Panc1 (cell line): ENCODE measurements at regions not wholly inside any gene's neighbourhood (a gene's known extent, or its start where the extent isn't known, plus 50 kb on each side); places are given as distances from the start of the nearest gene placed in this dataset.

Source experiments
- ATAC-seq: fragments of 200-7000 bp; cut with Tn5 transposase; 2 replicates; pipeline ENCODE4 v1.9.1; 2020; ENCODE audit warnings: mild to moderate bottlenecking, moderate library complexity
- BruUV-seq: library from RNA; stranded (reverse); fragments of 400-500 nt; replicated peaks from 2 replicates; lab custom pipeline; 2021; lab: Mats Ljungman, UMichigan
- CTCF ChIA-PET: fragments of 300-600 bp; sonication (Branson Sonifier 250); formaldehyde crosslinking; loops from one replicate; lab custom pipeline; 2022; ENCODE audit warnings: antibody characterized with exemption; lab: Charles Lee
- POLR2A ChIA-PET: fragments of 300-600 bp; sonication (Branson Sonifier 250); formaldehyde crosslinking; loops from one replicate; lab custom pipeline; 2022; ENCODE audit warnings: antibody characterized with exemption; lab: Charles Lee
- DNase-seq: peaks from one replicate; pipeline ENCODE4 v3.0.0-alpha.2; 2010; ENCODE audit warnings: low read depth, low spot score
- H3K27ac ChIP-seq: 2 replicates; pipeline ENCODE4 v1.5.1; 2011; ENCODE audit warnings: mild to moderate bottlenecking, low read length, inconsistent platforms
- H3K27me3 ChIP-seq: fragments of 200-500 bp; sonication (Bioruptor generic); 2 replicates; pipeline ENCODE4 v1.6.0; 2014; ENCODE audit warnings: low read length, inconsistent platforms; ENCODE audit not compliant: control insufficient read depth, insufficient read depth
- H3K36me3 ChIP-seq: fragments of 200-500 bp; sonication (Bioruptor generic); 2 replicates; pipeline ENCODE4 v1.5.1; 2014; ENCODE audit warnings: inconsistent platforms, mild to moderate bottlenecking, low read length, moderate library complexity; ENCODE audit not compliant: control insufficient read depth, insufficient read depth
- H3K4me1 ChIP-seq: 2 replicates; pipeline ENCODE4 v1.5.1; 2011; ENCODE audit warnings: inconsistent platforms, mild to moderate bottlenecking, low read length, moderate library complexity; ENCODE audit not compliant: control insufficient read depth, insufficient read depth
- H3K4me3 ChIP-seq, 2 experiments: 2 replicates each; pipeline ENCODE4 v1.5.1; 2011 to 2012; ENCODE audit warnings: low read depth in 2 of 2, low read length in 2 of 2, mild to moderate bottlenecking in 2 of 2, inconsistent platforms in 1 of 2, moderate library complexity in 1 of 2
- H3K9me3 ChIP-seq: fragments of 200-500 bp; sonication (Bioruptor generic); 2 replicates; pipeline ENCODE4 v1.5.1; 2014; ENCODE audit warnings: low read depth, mild to moderate bottlenecking, inconsistent platforms, low read length, moderate library complexity; ENCODE audit not compliant: control insufficient read depth, insufficient read depth
- CTCF ChIP-seq: fragments of 450-650 bp; IDR thresholded peaks from 2 replicates; pipeline ENCODE4 v1.5.1; 2017; ENCODE audit warnings: mild to moderate bottlenecking
- POLR2AphosphoS5 ChIP-seq: IDR thresholded peaks from 2 replicates; pipeline ENCODE4 v1.6.1; 2012; ENCODE audit warnings: mild to moderate bottlenecking, low read depth, low read length, moderate library complexity
- SIN3A ChIP-seq: IDR thresholded peaks from 2 replicates; pipeline ENCODE4 v1.6.1; 2012; ENCODE audit warnings: low read depth, mild to moderate bottlenecking, low read length, moderate library complexity, borderline replicate concordance; ENCODE audit not compliant: insufficient read depth
- TCF7L2 ChIP-seq: IDR thresholded peaks from 2 replicates; pipeline ENCODE4 v1.6.1; 2011; ENCODE audit warnings: mild to moderate bottlenecking, low read depth, low read length, inconsistent platforms
- in situ Hi-C: cut with HindIII; loops from 2 replicates; pipeline ENCODE4 v1.10.0; 2016; ENCODE audit warnings: low sequenced_read_pairs, low pct_unique_long_range_greater_than_20kb
- intact Hi-C: fragments of 100-400 bp; cut with micrococcal nuclease; formaldehyde crosslinking; loops from one replicate; pipeline ENCODE4 v1.10.0; 2022; ENCODE audit not compliant: unreplicated experiment
- TF ChIP-seq, protein P1 (sequence below), 2 experiments: IDR thresholded peaks; 2 replicates each; pipeline ENCODE4 v1.6.1; 2011 to 2012; ENCODE audit warnings: low read depth in 2 of 2, control low read depth in 1 of 2, low read length in 1 of 2, mild to moderate bottlenecking in 1 of 2, moderate library complexity in 1 of 2; ENCODE audit not compliant: insufficient read depth in 1 of 2

DNA sequence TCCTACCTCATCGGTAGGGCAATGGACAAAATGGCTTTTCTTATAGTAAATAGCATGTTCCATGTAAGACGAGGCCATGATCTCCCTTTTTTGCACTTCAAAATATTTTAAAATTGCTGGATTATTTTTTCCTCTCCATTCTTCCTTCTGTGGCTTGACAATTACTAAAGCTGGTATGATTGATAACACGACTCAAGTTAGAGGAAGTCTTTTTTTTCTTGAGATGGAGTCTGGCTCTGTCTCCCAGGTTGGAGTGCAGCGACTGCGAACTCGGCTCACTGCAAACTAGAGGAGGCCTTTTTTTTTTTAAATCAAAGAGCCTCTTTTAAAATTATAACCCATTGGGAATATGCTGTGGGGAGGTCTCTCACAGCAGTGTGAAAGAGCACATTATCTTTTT is 124.5 kb upstream of the TBL1XR1 start:
- no peak overlapping the region for H3K4me3 ChIP-seq
- no TSS peak for BruUV-seq
- TF ChIP-seq, protein P1, sequence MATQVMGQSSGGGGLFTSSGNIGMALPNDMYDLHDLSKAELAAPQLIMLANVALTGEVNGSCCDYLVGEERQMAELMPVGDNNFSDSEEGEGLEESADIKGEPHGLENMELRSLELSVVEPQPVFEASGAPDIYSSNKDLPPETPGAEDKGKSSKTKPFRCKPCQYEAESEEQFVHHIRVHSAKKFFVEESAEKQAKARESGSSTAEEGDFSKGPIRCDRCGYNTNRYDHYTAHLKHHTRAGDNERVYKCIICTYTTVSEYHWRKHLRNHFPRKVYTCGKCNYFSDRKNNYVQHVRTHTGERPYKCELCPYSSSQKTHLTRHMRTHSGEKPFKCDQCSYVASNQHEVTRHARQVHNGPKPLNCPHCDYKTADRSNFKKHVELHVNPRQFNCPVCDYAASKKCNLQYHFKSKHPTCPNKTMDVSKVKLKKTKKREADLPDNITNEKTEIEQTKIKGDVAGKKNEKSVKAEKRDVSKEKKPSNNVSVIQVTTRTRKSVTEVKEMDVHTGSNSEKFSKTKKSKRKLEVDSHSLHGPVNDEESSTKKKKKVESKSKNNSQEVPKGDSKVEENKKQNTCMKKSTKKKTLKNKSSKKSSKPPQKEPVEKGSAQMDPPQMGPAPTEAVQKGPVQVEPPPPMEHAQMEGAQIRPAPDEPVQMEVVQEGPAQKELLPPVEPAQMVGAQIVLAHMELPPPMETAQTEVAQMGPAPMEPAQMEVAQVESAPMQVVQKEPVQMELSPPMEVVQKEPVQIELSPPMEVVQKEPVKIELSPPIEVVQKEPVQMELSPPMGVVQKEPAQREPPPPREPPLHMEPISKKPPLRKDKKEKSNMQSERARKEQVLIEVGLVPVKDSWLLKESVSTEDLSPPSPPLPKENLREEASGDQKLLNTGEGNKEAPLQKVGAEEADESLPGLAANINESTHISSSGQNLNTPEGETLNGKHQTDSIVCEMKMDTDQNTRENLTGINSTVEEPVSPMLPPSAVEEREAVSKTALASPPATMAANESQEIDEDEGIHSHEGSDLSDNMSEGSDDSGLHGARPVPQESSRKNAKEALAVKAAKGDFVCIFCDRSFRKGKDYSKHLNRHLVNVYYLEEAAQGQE (IDR thresholded peaks at IDR 0.05; ENCODE audit: insufficient read depth in 1 of 2, low read depth in 2 of 2, low read length in 1 of 2), result no peak
- TF ChIP-seq POLR2AphosphoS5 (no peak), SIN3A (no peak), CTCF (no peak), TCF7L2 (no peak)
- intact Hi-C loops (no loop called here), in situ Hi-C loops (no loop called here)
- peaks cover 3% of the 10 kb centered on the region; the same call in 1 of the 2 replicates for H3K9me3 ChIP-seq
- DNase-seq (no peak), ATAC-seq (no peak)
- peaks cover 7% of the 10 kb centered on the region for H3K4me1 ChIP-seq
- POLR2A ChIA-PET, result no interaction called here
- H3K36me3 ChIP-seq, result no peaks in the 10 kb centered on the region
- no peak overlapping the region; the same call in 1 of the 2 replicates for H3K27ac ChIP-seq
- no peaks in the 10 kb centered on the region for H3K27me3 ChIP-seq
- CTCF ChIA-PET, result no interaction called here

- Histone ChIP-seq H3K4me1 (peaks cover 7% of the 10 kb centered on the region), H3K27me3 (no peaks in the 10 kb centered on the region), H3K36me3 (no peaks in the 10 kb centered on the region), H3K9me3 (no peaks in the 10 kb centered on the region), H3K27ac (peak overlapping the region; percentile 30; the same call in 1 of the 2 replicates), H3K4me3 (no peak overlapping the region)
- BruUV-seq, result no TSS peak
- intact Hi-C loops, result no loop called here
- ChIA-PET CTCF (no interaction called here), POLR2A (no interaction called here)
- ATAC-seq, result no peak
- DNase-seq, result no peak
- in situ Hi-C loops, result no loop called here
- TF ChIP-seq, protein P1 (IDR thresholded peaks at IDR 0.05; ENCODE audit: insufficient read depth in 1 of 2, low read depth in 2 of 2, low read length in 1 of 2), result no peak
- no peak for TF ChIP-seq CTCF
- TF ChIP-seq TCF7L2, result no peak
- no peak for TF ChIP-seq POLR2AphosphoS5
- TF ChIP-seq SIN3A, result no peak
Observed at GRCh38 chr3:177322881-177323280, 125.6 kb upstream of the TBL1XR1 start.
